ENCODE measurements at regions not wholly inside any gene's neighbourhood (a gene's known extent, or its start where the extent isn't known, plus 50 kb on each side); places are given as distances from the start of the nearest gene placed in this dataset.
"Not testable (repeated sequence)": the region's sequence is repeated elsewhere in the genome, so short reads cannot be mapped to it uniquely, and the experiment has no call there.

DNA sequence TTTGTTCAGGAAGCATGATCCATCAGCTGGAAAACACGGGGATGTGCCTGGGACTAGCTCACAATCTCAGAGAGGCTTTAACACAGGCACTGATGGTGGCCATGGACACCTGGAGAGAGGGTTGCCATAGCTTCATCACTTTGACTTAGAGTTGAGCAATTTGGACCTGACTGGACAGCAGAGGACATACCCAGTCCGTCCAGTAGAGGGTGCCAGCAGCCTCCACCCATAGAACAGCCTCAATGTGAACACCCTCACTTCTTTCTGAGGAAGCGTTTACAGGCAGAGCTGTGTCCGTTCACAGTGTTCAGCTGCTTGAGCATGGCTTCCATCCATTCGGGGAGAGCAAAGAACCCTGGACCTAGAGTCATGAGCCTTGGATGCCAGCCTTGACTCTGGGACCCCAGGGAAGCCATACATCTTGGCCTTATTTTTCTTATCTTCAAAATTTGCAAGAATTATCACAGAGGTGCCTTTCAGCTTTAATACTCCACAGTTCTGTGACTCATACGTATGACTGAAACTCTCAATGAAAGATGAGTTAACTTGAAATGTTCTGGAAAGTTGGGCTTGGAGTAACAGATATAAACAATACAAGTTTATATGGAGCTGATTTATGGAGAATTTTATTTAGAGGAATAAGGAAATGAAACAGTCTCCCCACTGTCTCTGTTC is 302.9 kb upstream of the PODXL start:
- no peak for DNase-seq (ENCODE audit: low read depth, low spot score)

DNA sequence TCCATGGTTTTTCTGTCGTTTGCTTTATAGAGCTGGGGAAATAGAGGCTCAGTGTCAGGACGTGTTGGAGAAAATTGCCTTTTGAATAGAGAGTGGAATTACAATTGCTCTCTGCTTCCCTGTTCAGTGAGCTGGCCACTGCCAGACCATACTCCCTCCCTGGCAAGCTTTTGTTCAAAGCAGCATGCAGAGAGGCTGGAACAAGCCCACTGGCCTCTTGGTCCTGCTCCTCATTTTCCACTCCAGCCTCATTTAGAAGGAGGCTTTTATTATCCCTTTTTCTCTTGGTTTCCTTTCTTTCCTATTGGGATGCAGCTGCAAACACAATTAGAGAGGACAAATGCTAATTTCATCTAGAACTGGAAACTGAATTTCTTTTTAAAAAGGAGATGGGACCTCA is 302.2 kb upstream of the PODXL start:
- no peak for DNase-seq (ENCODE audit: low read depth, low spot score)

DNA sequence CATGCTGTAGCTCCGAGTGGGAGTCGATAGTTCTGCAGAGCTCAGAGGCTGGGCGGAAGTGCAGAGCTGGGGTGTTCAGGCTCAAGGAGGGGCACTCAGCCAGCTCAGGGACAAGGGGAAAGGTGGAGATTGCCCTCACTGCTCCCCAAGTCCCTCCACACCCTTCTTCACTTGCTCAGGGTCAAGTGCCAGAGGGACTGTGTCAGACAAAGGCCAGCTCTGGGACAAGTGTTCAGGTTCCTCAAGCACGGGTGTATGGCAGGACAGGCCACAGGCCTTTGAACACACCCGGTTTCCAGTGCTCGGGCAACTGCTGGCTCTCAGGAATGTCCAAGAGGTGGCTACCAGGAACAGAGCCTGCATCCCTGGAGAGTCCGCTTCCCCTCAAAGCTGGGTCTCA is 293.0 kb upstream of the PODXL start:
- DNase-seq (ENCODE audit: low read depth, low spot score), result no peak

DNA sequence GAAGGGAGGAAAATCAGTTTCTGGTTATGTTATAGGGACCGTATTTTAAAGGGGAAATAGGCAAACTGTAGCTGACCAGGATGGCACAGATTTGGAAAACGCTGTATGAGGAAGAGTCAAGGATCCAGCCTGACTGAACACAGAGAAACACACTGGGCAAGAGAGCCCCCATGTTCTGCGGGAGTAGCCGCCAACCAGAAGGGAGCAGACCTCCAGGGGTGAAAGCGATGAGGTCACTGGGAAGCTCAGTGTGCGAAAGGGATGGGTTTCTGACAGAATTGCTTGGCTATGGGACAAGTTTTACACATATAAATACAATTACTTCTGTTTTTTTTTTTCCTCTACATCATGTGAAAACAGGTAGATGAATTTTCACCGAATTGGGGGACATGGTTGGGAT is 291.6 kb upstream of the PODXL start:
- DNase-seq (ENCODE audit: low read depth, low spot score), result no peak

DNA sequence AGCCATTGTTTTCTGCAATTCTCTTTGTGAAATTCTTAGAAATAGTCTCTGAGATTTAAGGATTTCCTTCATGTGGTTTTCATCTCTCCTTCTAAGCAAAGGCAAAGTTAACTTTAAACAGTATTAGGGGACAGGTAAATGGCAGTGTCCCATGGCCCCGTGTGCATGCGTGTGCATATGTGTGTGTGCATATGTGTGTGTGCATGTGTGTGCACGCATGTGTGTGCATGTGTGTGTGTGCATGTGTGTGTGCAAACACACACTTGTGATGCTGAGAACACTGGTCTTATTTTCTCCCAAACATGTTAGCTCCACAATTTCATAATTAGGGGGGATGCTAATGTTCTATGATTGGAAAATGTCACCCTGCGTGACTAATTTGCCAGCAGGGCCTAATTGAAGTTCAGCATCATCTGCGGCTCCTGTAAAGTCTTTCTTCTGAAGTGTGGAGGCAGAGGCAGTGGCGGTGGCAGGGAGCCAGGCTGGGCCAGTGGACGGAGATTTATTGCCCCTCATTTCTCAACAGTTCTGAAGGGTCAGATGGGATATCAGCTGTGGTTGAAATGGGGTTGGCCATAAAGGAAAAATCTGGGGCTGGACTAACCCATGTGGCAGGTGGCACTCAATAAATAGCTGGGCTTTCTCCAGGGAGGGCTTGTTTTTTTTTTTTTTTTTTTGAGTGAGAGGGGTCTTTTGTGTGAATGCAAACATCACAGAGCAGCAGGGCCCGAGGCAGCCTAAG is 289.3 kb upstream of the PODXL start:
- DNase-seq (ENCODE audit: low read depth, low spot score), result no peak

DNA sequence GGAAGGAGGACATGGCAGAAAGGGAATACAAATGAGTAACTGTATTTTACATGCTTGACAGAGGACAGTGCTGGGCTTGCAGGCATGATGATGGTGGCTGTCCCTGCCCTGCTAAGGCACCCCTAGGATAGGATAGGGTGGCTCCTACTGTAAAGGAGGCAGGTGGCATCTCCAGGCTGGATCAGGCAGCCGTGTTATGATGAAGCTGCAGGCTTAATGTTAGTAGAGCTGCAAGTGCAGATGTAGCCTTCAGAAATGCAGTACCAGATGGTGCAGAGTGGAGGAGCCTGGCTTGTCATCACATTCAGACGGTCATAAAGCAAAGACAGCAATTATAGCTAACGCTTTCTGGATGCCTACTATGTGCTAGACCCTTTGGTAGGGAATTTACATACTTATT is 287.9 kb upstream of the PODXL start:
- no peak for DNase-seq (ENCODE audit: low read depth, low spot score)

DNA sequence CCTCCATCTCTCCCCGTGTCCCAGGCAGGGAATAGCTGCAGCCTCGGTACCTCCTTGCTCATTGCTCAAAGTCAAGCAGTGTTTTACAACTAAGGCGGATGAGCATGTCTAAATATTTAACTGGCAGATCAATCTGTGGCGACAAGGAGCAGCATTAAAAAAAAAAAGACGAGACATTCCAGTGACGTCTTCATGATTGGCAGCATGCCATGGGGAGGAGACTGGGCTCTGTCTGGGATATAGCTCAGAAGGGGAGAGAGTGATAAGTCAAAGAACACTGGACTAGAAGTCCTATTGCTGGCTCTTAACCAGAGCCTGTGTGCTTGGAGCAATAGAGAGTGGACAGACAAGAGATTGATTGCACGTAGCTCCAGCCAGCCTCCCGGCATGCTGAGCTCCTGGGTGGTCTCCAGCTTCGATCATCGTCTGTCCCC is 287.5 kb upstream of the PODXL start:
- no peak for DNase-seq (ENCODE audit: low read depth, low spot score)

DNA sequence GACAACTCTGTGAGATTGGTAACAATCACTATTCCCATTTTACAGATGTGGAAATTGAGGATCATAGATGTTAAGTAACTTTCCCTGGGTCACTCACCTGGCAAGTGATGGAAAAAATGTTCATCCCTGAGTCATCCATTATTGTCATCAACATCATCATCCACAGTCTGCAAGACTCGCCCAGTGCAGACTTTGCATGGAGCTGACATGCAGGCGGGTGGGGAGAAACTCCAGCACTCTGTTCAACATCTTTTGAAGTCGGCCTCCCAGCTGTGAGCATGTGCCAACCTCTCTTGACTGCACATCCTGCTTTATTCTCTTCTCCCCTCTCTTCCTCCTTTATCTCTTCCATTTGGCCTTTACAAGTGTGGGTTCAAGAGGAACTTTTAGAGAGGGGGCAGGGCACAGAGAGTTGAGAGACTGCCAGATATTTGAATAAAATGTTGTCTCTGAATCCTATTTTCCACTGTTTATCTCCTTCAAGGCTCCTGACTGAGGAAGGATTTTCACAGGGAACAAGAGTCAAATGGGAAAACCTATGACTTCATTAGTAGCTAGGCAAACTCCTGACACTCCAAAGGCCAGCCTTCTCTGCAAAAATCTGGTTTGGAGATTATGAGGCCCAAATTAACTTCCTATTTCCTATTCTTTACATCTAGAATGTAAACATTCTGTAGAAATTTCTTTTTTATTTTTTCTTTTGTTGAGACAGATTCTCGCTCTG is 283.7 kb upstream of the PODXL start:
- no peak for DNase-seq (ENCODE audit: low read depth, low spot score)

DNA sequence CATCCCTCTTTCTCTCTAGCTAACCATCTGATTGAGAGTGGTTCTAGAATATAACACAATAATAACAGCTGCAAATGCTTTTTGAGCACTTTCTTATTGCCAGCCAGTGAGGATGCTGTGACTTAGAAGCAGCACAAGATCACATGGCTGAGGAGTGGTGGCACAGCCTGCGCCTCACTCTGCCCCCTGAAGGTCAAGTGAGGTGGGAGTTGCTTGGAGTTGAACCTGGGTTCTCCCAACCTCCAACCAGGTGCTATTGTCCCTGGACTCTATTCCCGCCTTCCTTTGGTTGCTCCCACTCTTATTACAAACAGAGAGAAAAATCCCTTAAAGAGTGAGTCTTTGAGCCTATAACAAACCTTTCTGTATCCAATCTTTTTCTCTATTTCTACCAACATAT is 280.3 kb upstream of the PODXL start:
- DNase-seq (ENCODE audit: low read depth, low spot score), result no peak

DNA sequence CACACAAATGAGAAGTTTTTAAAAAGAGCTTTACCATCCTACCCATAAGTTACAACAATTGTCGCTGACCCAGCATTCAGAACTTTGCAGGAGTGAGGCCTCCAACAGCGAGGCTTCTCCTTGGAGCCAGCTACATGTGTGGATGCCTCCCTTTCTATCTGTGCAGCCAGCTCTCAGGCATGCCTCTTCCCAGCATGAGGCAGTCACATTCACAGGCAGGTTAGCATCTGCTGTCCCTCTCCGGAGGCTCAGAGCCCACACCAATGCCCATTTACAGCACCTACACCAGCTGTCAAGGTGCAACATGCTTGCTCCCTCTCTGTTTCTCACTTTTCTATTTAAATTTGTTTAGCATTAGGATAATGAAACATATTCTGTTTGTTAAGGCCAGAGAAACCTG is 278.7 kb upstream of the PODXL start:
- DNase-seq (ENCODE audit: low read depth, low spot score), result no peak

DNA sequence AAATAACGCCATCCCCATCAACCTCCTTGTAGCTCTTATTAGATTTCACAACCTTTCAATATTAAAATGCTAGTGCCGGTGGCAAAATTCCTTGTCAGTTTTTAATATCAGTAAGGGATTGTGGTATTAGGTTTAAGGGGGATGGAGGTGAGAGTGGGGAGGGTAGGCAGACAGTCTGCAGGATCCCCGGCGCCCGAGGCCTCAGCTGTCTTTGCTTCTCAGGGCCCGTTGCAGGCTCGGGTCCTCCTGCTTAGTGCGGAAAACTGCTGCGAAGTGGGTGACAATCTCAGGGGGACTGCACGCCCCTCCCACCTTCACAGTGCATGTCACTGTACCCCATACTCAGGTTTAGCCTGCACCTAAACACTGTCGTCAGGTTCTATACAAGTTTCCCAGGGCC is 274.3 kb upstream of the PODXL start:
- DNase-seq (ENCODE audit: low read depth, low spot score), result no peak

DNA sequence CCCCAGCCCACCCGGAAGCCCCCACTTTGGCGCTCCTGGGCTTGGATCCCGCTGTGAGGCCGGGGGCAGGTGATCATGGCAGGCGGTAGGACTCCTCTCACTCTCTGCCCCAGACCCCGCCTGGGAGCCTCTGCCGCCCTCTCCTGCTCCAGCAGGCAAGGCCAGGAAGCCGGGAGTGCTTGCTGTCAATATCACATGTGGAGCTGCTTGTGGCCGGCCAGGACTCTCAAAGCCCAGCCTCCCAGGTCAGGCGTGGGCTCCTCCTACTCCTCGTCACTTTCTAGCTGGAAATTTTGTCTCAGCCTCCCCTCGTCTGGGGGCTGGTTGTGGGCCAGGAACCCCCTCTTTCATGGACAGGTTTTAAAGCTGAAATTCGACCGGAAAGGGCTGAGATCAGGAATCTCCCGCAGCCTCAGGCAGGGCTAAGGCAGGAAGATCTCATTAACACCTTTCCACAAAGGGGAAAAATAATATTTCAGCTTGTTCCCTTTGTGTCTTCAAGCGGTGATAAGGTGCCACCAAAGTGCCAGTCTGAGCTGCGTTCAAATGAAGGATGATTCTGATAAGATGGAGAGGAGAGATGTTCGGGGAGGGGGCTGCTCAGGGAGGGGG is 273.6 kb upstream of the PODXL start:
- DNase-seq (ENCODE audit: low read depth, low spot score), result no peak

DNA sequence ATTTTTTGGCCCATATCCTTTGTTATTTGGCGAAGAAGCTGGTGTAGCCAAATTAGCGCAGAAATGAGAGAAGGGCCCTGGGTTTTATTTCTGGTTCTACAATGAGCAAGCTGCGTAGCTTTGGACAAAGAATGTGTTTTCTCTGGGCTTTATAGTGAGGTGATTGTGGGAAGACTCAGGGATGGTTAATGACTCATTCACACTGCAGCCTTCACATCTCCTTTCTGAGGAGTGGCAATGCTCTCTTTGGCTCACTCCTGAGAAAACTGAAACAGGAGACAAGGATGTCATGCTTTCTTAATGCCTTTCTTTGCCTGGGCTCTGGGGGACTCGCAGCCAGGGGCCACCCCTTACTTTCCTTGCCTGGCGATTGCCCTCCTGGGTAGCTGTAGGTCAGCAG is 271.0 kb upstream of the PODXL start:
- no peak for DNase-seq (ENCODE audit: low read depth, low spot score)

DNA sequence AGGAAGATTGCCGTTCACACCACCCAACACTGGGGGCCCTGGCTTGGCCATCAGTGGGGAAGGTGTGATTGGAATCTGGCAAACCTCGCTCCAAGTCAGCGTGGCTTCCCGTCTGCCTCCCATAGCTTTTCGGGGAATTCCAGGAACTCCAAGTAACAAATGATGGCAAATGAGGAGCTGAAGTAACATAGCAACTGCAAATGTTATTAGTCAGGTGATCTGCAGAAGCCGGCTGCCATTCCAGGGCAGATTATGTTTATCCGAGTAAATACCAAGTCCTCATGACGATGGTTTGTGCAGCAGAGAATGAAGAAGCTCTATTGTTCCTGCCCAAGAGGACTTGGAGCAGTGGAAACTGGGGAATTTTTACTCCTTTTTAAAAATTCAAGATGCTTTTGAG is 270.5 kb upstream of the PODXL start:
- DNase-seq (ENCODE audit: low read depth, low spot score), result no peak

DNA sequence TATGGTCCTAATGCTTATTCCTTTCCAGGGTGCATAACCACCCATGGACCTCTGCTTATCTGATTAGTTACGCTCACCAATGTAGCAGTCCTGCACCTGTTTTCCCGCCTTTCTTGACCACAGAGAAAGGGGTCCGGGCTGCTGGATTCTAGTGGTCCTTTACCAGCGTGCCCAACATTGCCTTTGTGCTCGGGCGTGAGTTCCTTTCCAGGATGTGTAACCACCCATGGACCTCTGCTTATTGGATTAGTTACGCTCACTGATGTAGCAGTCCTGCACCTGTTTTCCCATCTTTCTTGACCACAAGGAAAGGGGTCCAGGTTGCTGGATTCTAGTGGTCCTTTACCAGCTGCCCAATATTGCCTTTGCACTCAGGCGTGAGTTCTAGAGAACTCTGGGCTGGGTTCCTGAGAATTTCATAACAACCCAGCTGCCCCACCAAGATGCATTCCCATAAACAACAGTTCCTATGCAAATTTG is 267.6 kb upstream of the PODXL start:
- DNase-seq (ENCODE audit: low read depth, low spot score), result not testable (repeated sequence)

DNA sequence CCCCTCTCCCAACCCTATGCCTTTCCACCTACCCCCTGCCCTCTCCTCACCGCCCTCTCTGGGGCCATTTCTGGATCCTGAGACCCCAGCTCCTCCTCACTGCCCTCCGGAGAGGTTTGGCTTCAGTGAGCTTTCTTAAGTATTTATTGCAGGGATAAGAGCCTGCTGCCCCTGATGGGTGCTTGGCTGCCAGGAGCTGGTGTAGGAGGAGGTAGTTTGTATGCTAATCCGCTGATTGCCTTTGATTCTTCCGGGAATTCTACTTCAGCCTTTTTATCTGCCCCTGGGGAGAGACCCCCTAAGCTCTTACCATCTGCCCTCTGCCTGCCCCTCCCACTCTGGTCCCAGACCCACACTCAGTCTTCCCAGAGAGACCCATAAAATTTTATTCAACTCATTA is 263.5 kb upstream of the PODXL start:
- no peak for DNase-seq (ENCODE audit: low read depth, low spot score)

DNA sequence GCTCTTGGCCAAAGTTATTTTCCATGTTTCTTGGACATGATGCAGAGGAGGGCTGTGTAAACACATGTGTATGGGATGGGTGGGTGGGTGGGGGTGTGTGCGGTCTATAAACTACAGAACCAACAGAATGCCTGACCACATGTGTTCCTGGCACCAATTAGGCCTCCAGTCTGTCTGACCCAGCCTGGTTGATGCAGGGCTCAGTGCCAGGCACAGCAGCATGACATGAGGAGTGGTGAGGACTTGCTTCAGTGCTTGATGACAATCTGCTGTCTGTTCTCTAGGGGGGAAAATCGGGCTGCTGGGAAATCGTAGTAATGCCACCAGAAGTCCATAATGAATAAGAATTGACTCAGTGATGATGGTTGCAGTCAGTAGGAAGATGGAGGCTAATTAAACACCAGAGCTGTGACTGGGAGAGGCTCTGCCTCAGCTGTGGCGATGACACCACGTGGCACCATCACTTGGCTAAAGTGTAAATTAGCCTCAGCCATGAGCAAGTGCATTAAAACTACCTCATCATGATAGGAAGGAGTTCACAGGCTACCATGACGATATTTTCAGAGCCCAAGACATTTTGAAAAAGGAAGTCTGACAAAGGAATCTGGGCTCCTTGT is 260.1 kb upstream of the PODXL start:
- DNase-seq (ENCODE audit: low read depth, low spot score), result no peak

DNA sequence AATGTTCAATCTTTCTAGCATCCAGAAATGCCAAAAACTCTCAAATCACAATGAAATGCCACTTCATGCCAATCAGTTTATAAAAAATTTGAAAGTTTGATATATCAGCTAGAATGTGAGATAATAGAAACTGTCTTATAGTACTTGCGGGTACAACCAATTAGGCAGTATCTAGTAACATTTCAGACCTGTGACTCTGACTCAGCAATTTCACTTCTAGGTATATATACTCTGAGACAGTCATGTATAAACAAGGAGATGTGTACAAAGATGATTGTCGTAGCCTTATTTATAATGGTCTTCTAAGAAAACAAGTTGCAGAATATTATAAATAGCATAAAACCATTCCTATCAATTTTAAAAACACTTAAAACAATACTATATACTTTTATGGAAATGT is 252.3 kb upstream of the PODXL start:
- DNase-seq (ENCODE audit: low read depth, low spot score), result no peak

DNA sequence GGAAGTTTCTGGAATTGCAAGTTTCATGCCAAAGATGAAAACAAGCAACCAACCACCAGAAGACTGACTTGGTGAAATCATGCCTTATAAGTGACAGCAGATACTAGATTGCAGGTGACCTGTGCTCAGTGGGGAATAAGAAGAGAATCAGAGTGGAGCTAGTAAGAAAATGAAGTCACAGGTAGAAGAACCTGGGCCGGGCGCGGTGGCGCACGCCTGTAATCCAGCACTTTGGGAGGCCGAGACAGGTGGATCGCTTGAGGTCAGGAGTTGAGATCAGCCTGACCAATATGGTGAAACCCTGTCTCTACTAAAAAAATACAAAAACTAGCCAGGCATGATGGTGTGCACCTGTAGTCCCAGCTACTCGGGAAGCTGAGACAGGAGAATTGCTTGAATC is 251.7 kb upstream of the PODXL start:
- not testable (repeated sequence) for DNase-seq (ENCODE audit: low read depth, low spot score)

DNA sequence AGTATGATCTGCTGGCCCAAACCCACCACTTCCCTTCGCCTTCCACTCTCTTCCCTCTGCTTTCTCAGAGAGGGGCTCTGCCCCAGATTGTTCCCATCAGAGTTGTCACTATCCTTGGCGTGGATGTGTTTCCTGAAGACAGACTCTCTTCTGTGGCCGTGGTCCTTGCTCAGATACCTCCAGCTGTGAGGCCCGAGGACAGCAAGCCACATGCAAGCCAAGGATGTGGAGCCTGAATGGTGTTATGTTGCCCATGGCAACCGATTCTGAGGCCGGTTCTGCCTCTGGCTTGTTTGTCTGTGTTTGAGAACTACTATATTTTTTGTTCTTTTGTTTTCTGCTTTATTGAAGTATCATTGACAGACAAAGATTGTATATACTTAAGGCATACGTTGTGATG is 247.4 kb upstream of the PODXL start:
- no peak for DNase-seq (ENCODE audit: low read depth, low spot score)

DNA sequence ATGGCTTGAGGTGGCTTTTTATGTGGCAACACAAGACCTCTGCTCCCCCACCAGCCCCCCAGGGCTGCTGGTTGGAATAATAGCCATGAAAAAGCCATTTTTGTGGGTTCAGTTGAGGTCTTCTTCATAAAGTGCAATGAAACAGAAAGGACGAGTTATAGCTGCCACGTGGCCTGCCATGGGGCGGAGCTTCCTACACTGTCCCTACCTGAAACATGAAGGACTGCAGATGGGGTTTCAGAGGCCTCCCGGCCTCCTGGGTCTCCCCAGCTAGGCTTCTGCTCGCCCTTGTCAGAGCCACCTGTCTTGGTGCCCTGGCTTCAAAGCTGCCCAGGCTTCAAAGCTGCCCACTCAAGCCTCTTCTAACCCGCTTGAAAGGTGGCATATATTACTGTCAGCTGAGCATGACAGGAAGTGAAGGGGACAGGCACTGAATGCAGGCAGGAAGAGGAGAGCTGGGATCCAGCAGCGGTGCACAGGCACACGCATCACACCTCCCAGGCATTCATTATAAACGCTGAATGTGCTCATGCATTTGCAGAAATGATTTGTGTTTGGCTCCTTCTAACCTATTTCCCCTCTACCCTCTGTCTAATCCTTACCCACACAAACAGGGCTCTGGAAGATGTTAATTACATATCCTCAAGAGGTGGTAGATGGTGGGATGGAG is 245.9 kb upstream of the PODXL start:
- no peak for DNase-seq (ENCODE audit: low read depth, low spot score)
